Breast epithelium (tissue), 3 donors: ENCODE measurements at regions not wholly inside any gene's neighbourhood (a gene's known extent, or its start where the extent isn't known, plus 50 kb on each side); places are given as distances from the start of the nearest gene placed in this dataset.

ENCODE experiments used
- POLR2A ChIP-seq: fragments of 450-650 bp; IDR thresholded peaks from one replicate; pipeline ENCODE4 v1.6.1; 2016; ENCODE audit warnings: antibody characterized with exemption, mild to moderate bottlenecking, moderate library complexity
- POLR2AphosphoS5 ChIP-seq, 3 donors: sonication (generic); formaldehyde crosslinking; IDR thresholded peaks; one replicate each; pipeline ENCODE4 v1.6.1; 2017; ENCODE audit warnings: antibody characterized with exemption in 3 of 3
- TF ChIP-seq, protein P1 (sequence below), 3 donors: fragments of 450-650 bp; IDR thresholded peaks; one replicate each; pipeline ENCODE4 v1.5.1; 2016 to 2017; ENCODE audit warnings: antibody characterized with exemption in 3 of 3, mild to moderate bottlenecking in 3 of 3, moderate library complexity in 3 of 3

DNA sequence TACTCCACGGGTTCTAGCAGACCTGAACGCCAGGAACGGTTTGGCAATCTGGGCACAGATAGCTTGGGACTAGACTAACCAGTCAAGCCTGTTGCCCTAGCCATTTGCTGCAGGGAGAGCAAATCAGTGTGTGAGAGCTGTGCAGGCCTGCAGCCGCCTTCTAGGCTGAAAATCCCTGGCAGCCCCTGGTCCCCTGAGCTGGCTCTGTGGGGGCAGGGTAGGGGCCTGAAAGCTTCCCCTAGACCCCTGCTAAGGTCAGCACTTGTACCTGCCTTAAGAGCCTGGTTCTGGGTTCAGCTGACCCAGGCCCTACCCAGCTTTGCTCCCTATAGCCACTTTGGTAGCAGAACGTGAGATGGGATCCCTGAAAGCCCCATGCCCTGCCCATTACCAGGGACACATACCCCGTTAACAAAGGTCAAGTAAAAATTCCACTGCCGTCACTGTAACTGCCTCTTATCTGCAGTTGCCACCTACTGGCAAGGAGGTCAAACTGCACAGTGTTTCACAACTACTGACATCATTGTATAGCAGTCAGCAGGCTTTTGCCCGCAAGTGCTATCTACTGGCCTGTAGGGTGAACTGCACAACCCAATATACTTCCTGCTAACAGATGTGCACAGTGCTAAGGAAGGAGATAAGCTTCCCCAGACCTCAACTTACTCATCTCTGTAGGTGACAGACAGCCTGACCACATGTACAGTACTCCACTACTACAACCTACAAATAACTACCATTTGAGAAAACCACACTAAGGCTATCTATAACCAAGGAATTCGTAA, 95.1 kb upstream of the OLIG3 start:
- TF ChIP-seq, protein P1, sequence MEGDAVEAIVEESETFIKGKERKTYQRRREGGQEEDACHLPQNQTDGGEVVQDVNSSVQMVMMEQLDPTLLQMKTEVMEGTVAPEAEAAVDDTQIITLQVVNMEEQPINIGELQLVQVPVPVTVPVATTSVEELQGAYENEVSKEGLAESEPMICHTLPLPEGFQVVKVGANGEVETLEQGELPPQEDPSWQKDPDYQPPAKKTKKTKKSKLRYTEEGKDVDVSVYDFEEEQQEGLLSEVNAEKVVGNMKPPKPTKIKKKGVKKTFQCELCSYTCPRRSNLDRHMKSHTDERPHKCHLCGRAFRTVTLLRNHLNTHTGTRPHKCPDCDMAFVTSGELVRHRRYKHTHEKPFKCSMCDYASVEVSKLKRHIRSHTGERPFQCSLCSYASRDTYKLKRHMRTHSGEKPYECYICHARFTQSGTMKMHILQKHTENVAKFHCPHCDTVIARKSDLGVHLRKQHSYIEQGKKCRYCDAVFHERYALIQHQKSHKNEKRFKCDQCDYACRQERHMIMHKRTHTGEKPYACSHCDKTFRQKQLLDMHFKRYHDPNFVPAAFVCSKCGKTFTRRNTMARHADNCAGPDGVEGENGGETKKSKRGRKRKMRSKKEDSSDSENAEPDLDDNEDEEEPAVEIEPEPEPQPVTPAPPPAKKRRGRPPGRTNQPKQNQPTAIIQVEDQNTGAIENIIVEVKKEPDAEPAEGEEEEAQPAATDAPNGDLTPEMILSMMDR (IDR thresholded peaks at IDR 0.05), result peak in 2 of 3 donors; percentile 40 to 55
- TF ChIP-seq POLR2AphosphoS5 (IDR thresholded peaks at IDR 0.05) (no peak), POLR2A (no peak)
